GM12891 (cell line): ENCODE measurements at regions not wholly inside any gene's neighbourhood (a gene's known extent, or its start where the extent isn't known, plus 50 kb on each side); places are given as distances from the start of the nearest gene placed in this dataset.

Experiments
- POLR2A ChIP-seq: IDR thresholded peaks from 2 replicates; pipeline ENCODE4 v1.6.1; 2011; ENCODE audit warnings: low read depth, low read length, control low read depth
- POLR2AphosphoS5 ChIP-seq: IDR thresholded peaks from 2 replicates; pipeline ENCODE4 v1.6.1; 2011; ENCODE audit warnings: low read depth, low read length, control low read depth
- SPI1 ChIP-seq: IDR thresholded peaks from 2 replicates; pipeline ENCODE4 v1.6.1; 2011; ENCODE audit warnings: low read depth, low read length, control low read depth
- TAF1 ChIP-seq: IDR thresholded peaks from 2 replicates; pipeline ENCODE4 v1.6.1; 2011; ENCODE audit warnings: low read depth, low read length, control low read depth

DNA sequence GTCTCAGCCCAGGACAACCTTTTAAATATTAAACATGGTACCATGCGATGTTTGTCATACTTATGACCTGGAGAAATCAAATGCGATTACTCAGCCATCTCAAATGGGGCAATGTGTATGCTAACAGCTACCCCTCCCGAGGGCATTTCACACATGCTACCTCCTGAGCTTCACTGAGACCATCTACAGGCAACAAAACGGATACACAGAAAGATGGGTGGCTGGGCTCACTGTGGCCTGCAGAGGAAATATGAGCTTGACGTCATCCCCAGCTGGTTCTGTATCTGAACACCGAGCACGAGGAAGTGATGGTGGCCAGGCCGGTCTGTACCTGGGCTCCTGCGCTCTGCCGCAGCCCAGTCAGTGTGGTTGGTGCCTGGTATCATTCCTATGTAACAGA is 374.3 kb downstream of the RPS24 start:
- no peak for TF ChIP-seq POLR2A
- no peak for TF ChIP-seq POLR2AphosphoS5
- TF ChIP-seq SPI1, result no peak
- no peak for TF ChIP-seq TAF1
